PC-9 (cell line): ENCODE measurements at regions not wholly inside any gene's neighbourhood (a gene's known extent, or its start where the extent isn't known, plus 50 kb on each side); places are given as distances from the start of the nearest gene placed in this dataset.

Experiments used
- BruUV-seq: library from RNA; stranded (reverse); fragments of 400-500 nt; replicated peaks from 2 replicates; lab custom pipeline; 2021; lab: Mats Ljungman, UMichigan
- CTCF ChIA-PET: fragments of 300-600 bp; sonication (Branson Sonifier 250); formaldehyde crosslinking; loops from one replicate; lab custom pipeline; 2022; ENCODE audit warnings: antibody characterized with exemption; lab: Charles Lee
- POLR2A ChIA-PET: fragments of 300-600 bp; sonication (Branson Sonifier 250); formaldehyde crosslinking; loops from one replicate; lab custom pipeline; 2022; ENCODE audit warnings: antibody characterized with exemption; ENCODE audit not compliant: unreplicated experiment; lab: Charles Lee
- DNase-seq, 2 experiments: peaks; one replicate each; pipeline versions ENCODE4 v3.0.0 to v3.0.0-alpha.2; 2015 to 2022; ENCODE audit warnings: mixed read lengths in 1 of 2
- H2AFZ ChIP-seq: fragments of 200-600 bp; sonication (generic); 2 replicates; pipeline ENCODE4 v1.8.1; 2017; ENCODE audit warnings: antibody characterized with exemption
- H3F3A ChIP-seq: fragments of 200-600 bp; sonication (generic); 2 replicates; pipeline ENCODE4 v1.8.1; 2017; ENCODE audit warnings: antibody characterized with exemption, mild to moderate bottlenecking, low read depth; ENCODE audit not compliant: insufficient read depth
- H3K27ac ChIP-seq: fragments of 200-600 bp; sonication (generic); 2 replicates; pipeline ENCODE4 v1.6.1; 2016; ENCODE audit warnings: mixed run types
- H3K27me3 ChIP-seq: fragments of 200-600 bp; sonication (generic); 2 replicates; pipeline ENCODE4 v1.6.1; 2016; ENCODE audit warnings: low read depth, mixed run types; ENCODE audit not compliant: insufficient read depth
- H3K36me3 ChIP-seq: fragments of 200-600 bp; sonication (generic); 2 replicates; pipeline ENCODE4 v1.6.1; 2016; ENCODE audit warnings: low read depth, mixed run types
- H3K4me1 ChIP-seq: fragments of 200-600 bp; sonication (generic); replicated peaks from 2 replicates; pipeline ENCODE4 v1.6.1; 2016; ENCODE audit warnings: mixed run types; ENCODE audit not compliant: insufficient read depth
- H3K4me2 ChIP-seq: fragments of 200-600 bp; sonication (generic); 2 replicates; pipeline ENCODE4 v1.6.1; 2017; ENCODE audit warnings: mixed run types
- H3K4me3 ChIP-seq: fragments of 200-600 bp; sonication (generic); 2 replicates; pipeline ENCODE4 v1.6.1; 2016; ENCODE audit warnings: mixed run types
- H3K79me2 ChIP-seq: fragments of 200-600 bp; sonication (generic); 2 replicates; pipeline ENCODE4 v1.6.1; 2017; ENCODE audit warnings: low read depth, mixed run types
- H3K9me2 ChIP-seq: fragments of 200-600 bp; sonication (generic); 2 replicates; pipeline ENCODE4 v1.8.1; 2017; ENCODE audit warnings: mild to moderate bottlenecking; ENCODE audit not compliant: insufficient read depth
- H3K9me3 ChIP-seq: fragments of 200-600 bp; sonication (generic); 2 replicates; pipeline ENCODE4 v1.8.1; 2016; ENCODE audit warnings: low read depth; ENCODE audit not compliant: insufficient read depth
- H4K20me1 ChIP-seq: fragments of 200-600 bp; sonication (generic); 2 replicates; pipeline ENCODE4 v1.8.1; 2017; ENCODE audit not compliant: insufficient read depth
- EZH2 ChIP-seq: fragments of 200-600 bp; sonication (generic); IDR thresholded peaks from 2 replicates; pipeline ENCODE4 v1.8.0; 2017; ENCODE audit warnings: antibody characterized with exemption, low read depth
- intact Hi-C: fragments of 100-400 bp; cut with micrococcal nuclease; formaldehyde crosslinking; loops from one replicate; pipeline ENCODE4 v1.10.0; 2022; ENCODE audit not compliant: unreplicated experiment
- TF ChIP-seq, protein P1 (sequence below): fragments of 200-600 bp; sonication (generic); conservative IDR thresholded peaks from 2 replicates; pipeline ENCODE4 v1.6.1; 2017; ENCODE audit warnings: mixed run types, antibody characterized with exemption, mild to moderate bottlenecking, moderate library complexity

DNA sequence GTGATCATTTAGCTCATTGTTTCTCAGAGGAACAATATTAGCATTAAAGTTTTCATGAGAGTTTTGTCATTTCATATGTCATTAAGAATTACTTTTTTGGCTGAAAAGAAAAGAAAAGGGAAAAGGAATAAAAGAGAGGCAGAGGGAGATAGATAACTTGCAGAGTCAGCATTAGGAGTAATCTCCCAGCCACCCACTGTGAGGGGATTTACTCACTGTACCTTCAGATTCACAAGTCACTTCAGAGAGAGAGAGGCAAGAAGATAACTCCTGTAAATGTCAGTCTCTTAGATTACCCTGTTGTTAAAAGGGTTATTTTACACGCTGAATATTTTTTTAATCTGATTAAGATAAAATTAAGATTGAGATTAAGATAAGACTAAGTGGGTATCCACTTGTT, 125.2 kb downstream of the POU4F1 start:
- no peaks in the 10 kb centered on the region for H3K79me2 ChIP-seq
- H3K27ac ChIP-seq = no peak overlapping the region
- H3K4me3 ChIP-seq = no peak overlapping the region
- BruUV-seq = no TSS peak
- no peaks in the 10 kb centered on the region for H3K9me3 ChIP-seq
- no peaks in the 10 kb centered on the region for H3K9me2 ChIP-seq
- no peak for TF ChIP-seq EZH2
- TF ChIP-seq, protein P1, sequence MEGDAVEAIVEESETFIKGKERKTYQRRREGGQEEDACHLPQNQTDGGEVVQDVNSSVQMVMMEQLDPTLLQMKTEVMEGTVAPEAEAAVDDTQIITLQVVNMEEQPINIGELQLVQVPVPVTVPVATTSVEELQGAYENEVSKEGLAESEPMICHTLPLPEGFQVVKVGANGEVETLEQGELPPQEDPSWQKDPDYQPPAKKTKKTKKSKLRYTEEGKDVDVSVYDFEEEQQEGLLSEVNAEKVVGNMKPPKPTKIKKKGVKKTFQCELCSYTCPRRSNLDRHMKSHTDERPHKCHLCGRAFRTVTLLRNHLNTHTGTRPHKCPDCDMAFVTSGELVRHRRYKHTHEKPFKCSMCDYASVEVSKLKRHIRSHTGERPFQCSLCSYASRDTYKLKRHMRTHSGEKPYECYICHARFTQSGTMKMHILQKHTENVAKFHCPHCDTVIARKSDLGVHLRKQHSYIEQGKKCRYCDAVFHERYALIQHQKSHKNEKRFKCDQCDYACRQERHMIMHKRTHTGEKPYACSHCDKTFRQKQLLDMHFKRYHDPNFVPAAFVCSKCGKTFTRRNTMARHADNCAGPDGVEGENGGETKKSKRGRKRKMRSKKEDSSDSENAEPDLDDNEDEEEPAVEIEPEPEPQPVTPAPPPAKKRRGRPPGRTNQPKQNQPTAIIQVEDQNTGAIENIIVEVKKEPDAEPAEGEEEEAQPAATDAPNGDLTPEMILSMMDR = no peak
- DNase-seq = no peak
- H3K36me3 ChIP-seq = no peaks in the 10 kb centered on the region
- no peaks in the 10 kb centered on the region for H3F3A ChIP-seq
- ChIA-PET POLR2A (no interaction called here), CTCF (interaction anchor here (0.6 kb wide), 1 partner anchor 18 kb away, joined by 4 read pairs; no protein-coding TSS in a partner anchor)
- intact Hi-C loops = no loop called here
- no peaks in the 10 kb centered on the region for H3K4me1 ChIP-seq
- no peaks in the 10 kb centered on the region for H4K20me1 ChIP-seq
- H3K27me3 ChIP-seq = no peaks in the 10 kb centered on the region
- H3K4me2 ChIP-seq = no peak overlapping the region
- H2AFZ ChIP-seq = no peak overlapping the region

DNA sequence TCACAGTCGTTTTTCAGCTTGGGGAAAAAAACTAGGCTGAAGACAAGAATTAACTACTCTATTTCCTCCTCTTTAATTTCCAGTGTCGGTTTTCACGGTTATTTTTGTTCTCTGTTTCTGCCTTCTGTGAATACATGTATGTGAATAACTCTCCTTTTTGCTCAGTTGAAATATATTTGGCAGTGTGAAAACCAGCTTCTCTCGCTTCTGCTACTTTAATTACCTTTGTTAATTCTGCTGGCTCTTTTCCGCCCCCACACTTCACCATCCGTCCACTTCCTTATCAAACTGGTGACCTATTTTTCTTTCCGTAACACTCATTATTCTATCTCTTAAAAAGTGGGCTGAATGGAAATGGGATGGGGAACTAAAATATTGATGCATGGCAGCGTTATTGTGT, 126.4 kb downstream of the POU4F1 start:
- H3F3A ChIP-seq = no peaks in the 10 kb centered on the region
- ChIA-PET POLR2A (no interaction called here), CTCF (no interaction called here)
- no peaks in the 10 kb centered on the region for H3K27me3 ChIP-seq
- no peaks in the 10 kb centered on the region for H3K4me1 ChIP-seq
- intact Hi-C loops = no loop called here
- H3K36me3 ChIP-seq = no peaks in the 10 kb centered on the region
- H3K27ac ChIP-seq = no peak overlapping the region
- H3K9me3 ChIP-seq = no peaks in the 10 kb centered on the region
- DNase-seq = no peak
- BruUV-seq = no TSS peak
- no peaks in the 10 kb centered on the region for H4K20me1 ChIP-seq
- no peaks in the 10 kb centered on the region for H3K79me2 ChIP-seq
- TF ChIP-seq, protein P1 = no peak
- TF ChIP-seq EZH2 = no peak
- no peaks in the 10 kb centered on the region for H3K9me2 ChIP-seq
- H3K4me2 ChIP-seq = no peak overlapping the region
- H2AFZ ChIP-seq = no peak overlapping the region
- no peak overlapping the region for H3K4me3 ChIP-seq

DNA sequence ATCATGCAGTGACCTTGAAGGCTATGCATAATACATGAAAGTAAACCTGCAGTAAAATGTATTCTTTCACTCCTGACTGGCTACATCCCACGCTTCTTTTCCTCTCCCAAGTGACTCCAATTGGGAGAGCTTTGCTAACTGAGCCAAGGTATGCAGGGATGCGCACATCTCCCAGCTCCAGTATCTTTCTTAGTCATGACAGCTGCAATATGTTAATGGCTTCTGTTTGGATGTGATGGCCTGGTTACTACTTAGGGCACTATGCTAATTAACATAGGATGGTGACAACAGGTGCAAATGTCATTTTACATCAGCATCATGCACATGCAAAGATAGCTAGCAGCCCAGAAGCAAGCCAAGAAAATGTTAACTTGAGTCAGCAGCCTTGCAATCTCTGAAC, 134.7 kb downstream of the POU4F1 start:
- BruUV-seq = no TSS peak
- no peak overlapping the region for H3K4me3 ChIP-seq
- H3K36me3 ChIP-seq = no peaks in the 10 kb centered on the region
- H3K79me2 ChIP-seq = no peaks in the 10 kb centered on the region
- H3K27me3 ChIP-seq = no peaks in the 10 kb centered on the region
- no peaks in the 10 kb centered on the region for H3K4me1 ChIP-seq
- POLR2A ChIA-PET = no interaction called here
- intact Hi-C loops = no loop called here
- TF ChIP-seq EZH2 = no peak
- TF ChIP-seq, protein P1 = no peak
- H4K20me1 ChIP-seq = no peaks in the 10 kb centered on the region
- H3K9me2 ChIP-seq = no peaks in the 10 kb centered on the region
- H3K27ac ChIP-seq = no peak overlapping the region
- no peak overlapping the region for H3K4me2 ChIP-seq
- CTCF ChIA-PET = no interaction called here
- no peaks in the 10 kb centered on the region for H3K9me3 ChIP-seq
- H3F3A ChIP-seq = no peaks in the 10 kb centered on the region
- H2AFZ ChIP-seq = no peak overlapping the region
- no peak for DNase-seq
